HG03460 (cell line): ENCODE measurements at regions not wholly inside any gene's neighbourhood (a gene's known extent, or its start where the extent isn't known, plus 50 kb on each side); places are given as distances from the start of the nearest gene placed in this dataset.

Experiments used
- ATAC-seq: cut with Tn5 transposase; IDR thresholded peaks from one replicate; pipeline ENCODE4 v1.9.1; 2021; ENCODE audit not compliant: unreplicated experiment

- no peak for ATAC-seq
Measured at GRCh38 chr6:63371104-63371715, 51.4 kb upstream of the LGSN start.

GRCh38 chr6:63372951-63373533, 53.3 kb upstream of the LGSN start:
- ATAC-seq, result no peak

- ATAC-seq, result no peak
Measured at GRCh38 chr6:63389191-63389844, 69.5 kb upstream of the LGSN start.

DNA sequence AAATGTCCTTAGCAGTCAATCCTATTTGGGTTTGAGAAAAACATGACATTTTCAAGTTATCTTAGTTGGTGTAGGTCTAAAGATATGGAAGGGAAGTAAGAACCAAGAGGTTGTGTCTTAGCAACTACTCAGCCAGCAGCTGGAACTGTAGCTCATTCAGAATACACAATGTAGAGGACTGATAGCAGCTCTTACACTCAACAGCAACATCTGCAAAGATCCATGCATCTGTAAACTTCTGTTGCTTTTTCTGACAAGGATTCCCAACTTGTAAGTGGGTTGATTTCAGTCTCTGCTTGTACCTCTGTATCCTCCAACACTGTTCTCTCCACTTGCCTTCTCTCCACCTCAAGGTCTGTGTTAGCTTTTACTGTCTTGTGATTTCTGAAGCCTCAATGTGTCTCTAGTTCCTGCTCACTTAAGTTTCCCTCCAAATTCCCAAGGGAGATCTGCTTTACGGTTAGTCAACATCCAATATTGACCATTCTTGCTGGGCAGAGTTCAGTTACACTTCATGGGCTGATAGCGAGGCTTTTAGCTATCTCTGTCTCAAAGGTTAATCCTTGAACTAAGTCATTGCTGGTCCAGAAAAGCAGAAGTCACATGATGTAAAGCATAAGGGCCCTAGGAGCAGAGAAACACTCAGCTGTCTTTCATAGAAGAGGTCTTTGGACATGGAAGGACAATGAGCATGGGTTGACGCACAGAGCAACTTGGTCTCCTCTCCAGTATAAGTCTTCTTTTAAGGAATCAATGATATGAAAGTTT, 71.6 kb upstream of the LGSN start:
- ATAC-seq, result no peak

DNA sequence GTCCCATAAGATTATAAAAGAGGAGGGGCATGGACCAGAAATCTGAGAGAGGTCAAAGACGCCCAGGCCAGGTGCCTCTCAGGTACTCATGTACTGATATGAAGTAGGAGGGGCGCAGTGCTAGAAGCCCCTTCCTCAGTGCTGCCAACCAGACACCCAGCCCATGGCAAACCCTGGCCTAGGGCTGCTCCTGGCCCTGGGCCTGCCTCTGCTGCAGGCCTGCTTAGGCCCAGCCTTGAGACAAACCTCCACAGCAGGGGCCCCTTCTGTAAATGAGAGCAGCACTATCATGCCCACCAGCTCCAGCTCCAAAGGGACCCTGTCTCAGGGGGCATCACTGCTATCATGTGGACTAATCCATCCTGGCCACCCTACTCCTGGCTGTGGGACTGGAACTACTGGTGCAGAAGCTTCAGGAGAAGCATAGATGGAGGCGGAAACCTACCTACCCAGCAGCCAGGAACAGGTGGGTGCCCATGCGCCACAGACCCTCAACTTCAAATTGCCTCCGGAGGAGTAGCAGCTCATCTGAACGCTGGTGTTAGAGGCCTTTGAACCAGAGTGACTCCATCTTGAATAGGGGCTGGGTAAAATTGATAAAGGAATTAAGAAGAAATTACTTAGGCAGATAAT, 72.4 kb upstream of the LGSN start:
- ATAC-seq, result no peak

GRCh38 chr6:63394656-63395308, 75.0 kb upstream of the LGSN start:
- no peak for ATAC-seq

GRCh38 chr6:63395381-63395780, 75.6 kb upstream of the LGSN start:
- no peak for ATAC-seq

DNA sequence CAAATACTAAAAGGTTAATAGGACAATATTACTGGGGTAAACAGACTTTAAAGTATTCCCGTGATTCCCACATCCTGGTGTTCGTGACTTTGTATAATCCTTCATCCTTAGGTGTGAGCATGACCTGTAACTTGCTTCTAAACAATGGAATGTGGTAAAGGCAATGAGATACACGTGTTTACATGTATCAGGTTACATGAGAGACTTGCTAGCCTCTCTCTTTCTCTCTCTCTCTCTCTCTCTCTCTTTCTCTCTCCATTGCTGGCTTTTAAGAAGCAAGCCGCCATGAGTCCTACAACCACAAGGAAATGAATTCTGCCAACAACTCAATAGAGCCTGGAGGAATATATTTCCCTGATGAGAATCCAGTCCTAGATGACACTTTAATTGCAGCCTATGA, 83.9 kb upstream of the LGSN start:
- ATAC-seq, result no peak

DNA sequence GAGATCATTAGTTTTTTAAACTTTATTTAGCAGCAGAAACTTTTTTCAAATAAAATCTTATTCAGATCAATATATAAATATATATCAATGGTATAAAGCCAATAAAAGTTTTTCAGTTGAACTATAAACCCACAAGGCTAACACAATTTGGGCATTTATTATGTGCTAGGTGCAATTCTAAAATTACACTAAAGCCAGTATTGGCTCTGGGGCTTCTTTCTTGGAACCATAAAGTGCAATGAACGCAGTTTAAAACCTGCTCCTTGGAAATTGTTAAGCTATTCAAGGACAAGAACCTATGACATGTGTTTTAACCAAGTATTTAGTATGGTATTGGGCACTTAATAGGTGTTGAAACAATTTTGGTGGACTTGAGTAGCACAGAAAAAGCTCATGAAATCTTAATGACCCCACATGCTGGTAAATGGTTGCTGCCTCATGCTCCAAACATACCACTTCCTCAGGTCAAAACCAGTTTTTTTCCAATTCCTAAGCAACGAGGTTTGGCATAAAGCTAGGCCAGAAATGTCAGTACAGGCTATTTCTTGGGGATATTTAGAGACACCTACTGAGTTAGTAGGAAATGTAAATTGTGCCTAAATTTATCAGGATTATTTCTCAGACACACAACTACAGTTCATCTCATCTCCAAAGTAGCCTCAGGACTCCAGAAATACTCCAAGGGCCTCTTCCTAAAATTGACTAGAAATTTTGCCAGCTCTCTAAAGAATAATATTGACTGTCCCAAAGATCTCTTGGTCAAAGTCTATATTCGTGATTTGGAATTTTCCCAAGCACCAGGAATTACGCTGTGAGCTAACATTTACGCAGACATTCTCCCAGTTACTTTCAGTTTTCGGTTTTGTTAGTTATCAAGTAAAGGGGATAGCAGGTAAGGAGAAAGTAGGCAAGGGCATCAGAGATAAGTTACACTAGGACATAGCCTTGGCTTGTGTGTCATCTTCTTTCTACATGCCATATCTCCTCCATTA, 90.9 kb upstream of the LGSN start:
- no peak for ATAC-seq

DNA sequence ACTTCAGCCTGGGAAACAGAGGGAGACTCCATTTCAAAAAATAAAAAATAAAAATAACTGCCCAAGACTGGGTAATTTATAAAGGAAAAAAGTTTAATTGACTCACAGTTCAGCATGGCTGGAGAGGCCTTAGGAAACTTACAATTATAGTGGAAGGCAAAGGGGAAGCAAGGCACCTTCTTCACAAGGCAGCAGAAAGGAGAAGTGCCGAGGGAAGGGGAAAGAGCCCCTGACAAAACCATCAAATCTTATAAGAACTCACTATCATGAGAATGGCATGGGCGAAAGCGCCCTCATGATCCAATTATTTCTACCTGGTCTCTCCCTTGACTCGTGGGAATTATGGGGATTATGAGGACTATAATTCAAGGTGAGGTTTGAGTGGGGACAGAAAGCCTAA, 95.5 kb upstream of the LGSN start:
- no peak for ATAC-seq

DNA sequence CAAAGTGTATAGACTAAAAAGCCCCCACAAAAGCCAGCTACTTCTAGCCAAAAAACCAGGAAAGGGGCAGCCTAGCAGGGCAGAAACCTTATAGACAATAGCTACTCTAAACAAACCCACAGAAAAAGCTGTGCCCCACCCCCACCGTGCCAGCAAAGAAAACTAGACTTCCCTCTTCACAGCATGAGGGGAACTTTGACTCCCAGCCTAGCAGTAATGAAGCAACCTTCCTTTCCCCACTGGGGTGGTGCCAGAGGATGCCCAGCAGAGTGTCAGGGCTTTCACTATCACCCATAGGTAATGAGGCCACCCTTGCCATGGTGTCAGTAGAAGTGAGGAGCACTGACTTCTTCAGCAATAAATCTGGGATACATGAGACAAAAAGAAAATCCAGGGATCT, 99.0 kb upstream of the LGSN start:
- no peak for ATAC-seq

DNA sequence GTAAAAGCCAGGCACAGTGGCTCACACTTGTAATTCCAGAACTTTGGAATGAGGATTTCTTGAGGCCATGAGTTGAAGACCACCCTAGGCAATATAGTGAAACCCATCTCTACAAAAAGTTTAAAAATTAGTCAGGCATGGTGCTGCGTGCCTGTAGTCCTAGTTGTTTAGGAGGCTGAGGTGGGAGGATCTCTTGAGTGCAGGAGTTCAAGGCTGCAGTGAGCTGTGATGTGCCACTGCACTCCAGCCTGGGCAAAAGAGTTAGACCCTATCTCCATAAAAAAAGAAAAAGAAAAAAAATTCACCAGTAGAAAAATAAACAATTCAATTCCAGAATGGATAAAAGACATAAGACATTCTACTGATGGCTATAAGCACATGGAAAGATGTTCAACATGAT, 104.9 kb upstream of the LGSN start:
- no peak for ATAC-seq

DNA sequence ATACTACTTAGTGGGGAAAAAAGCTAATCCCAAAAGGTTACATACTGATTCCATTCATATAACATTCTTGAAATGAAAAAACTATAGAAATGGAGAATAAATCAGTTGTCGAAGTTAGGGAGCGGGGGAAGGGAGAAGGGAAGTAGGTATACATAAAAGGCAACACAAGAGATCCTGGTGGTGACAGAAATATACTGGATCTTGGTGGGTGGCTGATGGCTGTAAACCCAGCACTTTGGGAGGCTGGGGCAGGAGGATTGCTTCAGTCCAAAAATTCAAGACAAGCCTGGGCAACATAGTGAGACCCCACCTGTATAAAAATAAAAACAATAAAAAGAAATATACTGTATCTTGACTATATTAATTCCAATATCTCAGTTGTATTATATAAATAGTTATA, 105.7 kb upstream of the LGSN start:
- no peak for ATAC-seq

DNA sequence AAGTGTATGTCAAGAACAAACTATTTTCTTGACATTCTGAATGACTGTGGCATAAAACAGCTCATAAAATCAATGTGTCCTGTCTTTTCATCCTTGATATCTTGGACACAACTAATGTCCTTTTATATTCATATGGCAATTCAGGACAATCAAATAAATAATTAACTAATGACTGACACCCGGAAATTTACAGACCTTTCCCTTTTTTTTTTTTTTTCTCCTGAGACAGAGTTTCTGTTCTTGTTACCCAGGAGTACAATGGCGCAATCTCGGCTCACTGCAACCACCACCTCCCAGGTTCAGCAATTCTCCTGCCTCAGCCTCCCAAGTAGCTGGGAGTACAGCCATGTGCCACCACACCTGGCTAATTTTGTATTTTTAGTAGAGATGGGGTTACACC, 107.1 kb upstream of the LGSN start:
- ATAC-seq, result no peak

DNA sequence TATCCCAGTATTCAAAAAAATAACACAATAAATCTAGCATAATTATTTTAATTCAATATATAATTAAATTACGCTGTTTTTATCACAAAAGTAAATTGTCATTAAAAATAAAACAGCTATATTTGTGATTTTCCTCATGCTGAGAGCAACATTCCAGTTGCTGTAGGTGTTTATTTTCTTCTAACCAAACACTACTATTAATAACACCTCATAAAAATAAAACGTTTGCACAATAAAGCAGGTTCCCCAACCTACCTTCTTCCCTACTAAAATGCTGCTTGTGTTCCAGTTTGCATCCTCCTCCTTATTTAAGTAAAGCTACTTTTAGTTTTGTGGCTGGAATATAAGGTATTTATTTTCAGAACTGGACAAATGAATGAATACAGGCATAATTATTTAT, 108.2 kb upstream of the LGSN start:
- no peak for ATAC-seq

DNA sequence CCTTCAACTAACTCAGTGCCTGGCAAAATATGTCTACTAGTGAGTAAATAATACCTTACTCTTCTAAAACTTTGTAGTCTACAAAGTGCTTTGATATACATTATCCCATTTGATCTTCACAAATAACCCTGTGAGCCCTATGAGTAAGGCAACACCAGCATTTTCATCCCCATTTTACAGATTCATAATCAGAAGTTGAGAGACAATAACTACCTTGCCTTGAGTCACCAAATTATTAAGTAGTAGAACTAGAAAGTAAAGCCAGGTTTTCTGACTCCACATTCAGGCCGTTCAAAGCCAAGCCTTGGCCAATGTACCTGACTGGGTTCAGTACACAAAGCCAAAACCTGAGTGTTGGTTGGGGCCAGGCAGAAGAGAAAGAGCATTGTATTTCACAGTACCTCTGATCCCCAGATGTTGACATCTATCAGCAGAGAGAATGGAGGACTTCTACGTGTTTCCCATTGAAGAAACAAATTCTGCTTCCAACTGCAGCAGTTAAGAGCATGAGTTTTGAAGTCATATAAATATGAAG, 111.3 kb upstream of the LGSN start:
- no peak for ATAC-seq

GRCh38 chr6:63434943-63435342, 115.2 kb upstream of the LGSN start:
- ATAC-seq, result no peak

DNA sequence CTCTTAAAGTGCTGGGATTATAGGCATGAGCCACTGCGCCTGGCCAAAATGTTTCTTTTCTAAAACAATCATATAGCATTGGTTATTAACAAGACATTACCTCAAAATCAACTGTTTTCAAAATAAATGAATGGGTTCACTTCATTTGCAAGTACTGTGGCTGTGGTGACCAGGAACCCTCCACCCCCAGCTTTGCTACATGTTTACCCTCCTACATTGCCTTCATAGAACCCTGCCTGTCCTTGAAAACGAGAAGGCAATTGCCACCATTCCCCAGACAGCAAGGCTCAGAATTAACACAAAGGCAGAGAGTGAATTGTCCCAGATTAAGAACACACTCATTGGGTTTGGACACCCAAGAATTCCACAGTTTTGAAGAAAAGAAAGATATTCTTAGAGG, 116.6 kb upstream of the LGSN start:
- ATAC-seq, result no peak

- no peak for ATAC-seq
Measured at GRCh38 chr6:63437058-63437457, 117.3 kb upstream of the LGSN start.

- ATAC-seq, result no peak
Measured at GRCh38 chr6:63440057-63440456, 120.3 kb upstream of the LGSN start.
